Transverse colon (tissue), 4 donors: ENCODE measurements at regions not wholly inside any gene's neighbourhood (a gene's known extent, or its start where the extent isn't known, plus 50 kb on each side); places are given as distances from the start of the nearest gene placed in this dataset.

Source experiments
- DNase-seq: peaks from one replicate; pipeline ENCODE4 v3.0.0-alpha.2; 2019
- H3K27ac ChIP-seq, 4 donors: fragments of 200-600 bp; sonication (generic); 2 replicates each; pipeline ENCODE4 v1.5.1; 2016 to 2018; ENCODE audit warnings: inconsistent platforms in 4 of 4
- H3K27me3 ChIP-seq: fragments of 200-600 bp; sonication (generic); 2 replicates; pipeline ENCODE4 v1.5.1; 2017; ENCODE audit warnings: inconsistent platforms
- H3K36me3 ChIP-seq, 4 donors: fragments of 200-600 bp; sonication (generic); 2 replicates each; pipeline ENCODE4 v1.5.1; 2017 to 2019; ENCODE audit warnings: inconsistent platforms in 4 of 4
- H3K4me1 ChIP-seq, 4 donors: fragments of 200-600 bp; sonication (generic); 2 replicates each; pipeline ENCODE4 v1.5.1; 2017 to 2020; ENCODE audit warnings: inconsistent platforms in 4 of 4
- H3K4me3 ChIP-seq, 4 donors: fragments of 200-600 bp; sonication (generic); 1 replicate in 1 of 4; 2 replicates in 3 of 4; pipeline versions ENCODE4 v1.5.1 to v1.6.1; 2017 to 2019; ENCODE audit warnings: inconsistent platforms in 4 of 4
- H3K9me3 ChIP-seq, 2 donors: fragments of 200-600 bp; sonication (generic); 2 replicates each; pipeline ENCODE4 v1.5.1; 2017 to 2019; ENCODE audit warnings: inconsistent platforms in 2 of 2
- CTCF ChIP-seq, 5 experiments: fragments of 200-600 bp in 3 of 5; fragments of 450-650 bp in 2 of 5; sonication (generic) in 3 of 5; IDR thresholded peaks; 1 replicate in 2 of 5; 2 replicates in 3 of 5; pipeline ENCODE4 v1.5.1; 2016 to 2017; ENCODE audit warnings: antibody characterized with exemption in 5 of 5, inconsistent platforms in 3 of 5, mild to moderate bottlenecking in 2 of 5, moderate library complexity in 1 of 5
- EP300 ChIP-seq: sonication (generic); formaldehyde crosslinking; IDR thresholded peaks from one replicate; pipeline ENCODE4 v1.6.1; 2017; ENCODE audit warnings: antibody characterized with exemption, low read depth
- POLR2A ChIP-seq: fragments of 450-650 bp; IDR thresholded peaks from one replicate; pipeline ENCODE4 v1.6.1; 2016; ENCODE audit warnings: antibody characterized with exemption, mild to moderate bottlenecking, moderate library complexity
- POLR2AphosphoS5 ChIP-seq, 3 donors: sonication (generic); formaldehyde crosslinking; IDR thresholded peaks; one replicate each; pipeline ENCODE4 v1.6.1; 2016; ENCODE audit warnings: antibody characterized with exemption in 3 of 3
- WGBS, 2 donors: methylation state at CpG; one replicate each; pipeline ENCODE4 v1.1.5; 2018; ENCODE audit warnings: low coverage in 1 of 2; 5-methylcytosine and 5-hydroxymethylcytosine counted together
- in situ Hi-C, 4 donors: fragments of 200-750 bp; cut with MboI; loops; one replicate each; pipeline versions ENCODE4 v1.15.0 to v1.15.1; 2017; ENCODE audit warnings: low sequenced_read_pairs in 3 of 4, low pct_ligation_motif_present in 1 of 4, low pct_unique_long_range_greater_than_20kb in 1 of 4
- intact Hi-C: fragments of 100-400 bp; cut with DNase I; formaldehyde crosslinking; loops from one replicate; pipeline ENCODE4 v1.15.1; 2023; ENCODE audit warnings: low total_unique reads

GRCh38 chr1:53388963-53389362 is 61.1 kb upstream of the LRP8 start:
- TF ChIP-seq POLR2A (no peak), CTCF (IDR thresholded peaks at IDR 0.05) (no peak), POLR2AphosphoS5 (IDR thresholded peaks at IDR 0.05) (no peak), EP300 (no peak)
- H3K36me3 ChIP-seq, result no peaks in the 10 kb centered on the region
- H3K4me3 ChIP-seq, result no peak overlapping the region
- intact Hi-C loops (no loop called here), in situ Hi-C loops (loop anchor here in 2 of 4 donors (5.0 kb wide), 1 partner anchor 112 kb away; no protein-coding TSS in a partner anchor)
- no peak for DNase-seq
- H3K27ac ChIP-seq, result no peak overlapping the region
- 92 to 93% methylated on average over 2 to 4 of the region's 4 CpGs for WGBS, 2 donors
- no peaks in the 10 kb centered on the region for H3K27me3 ChIP-seq
- H3K4me1 ChIP-seq, result no peaks in the 10 kb centered on the region
- H3K9me3 ChIP-seq, result no peaks in the 10 kb centered on the region

- intact Hi-C loops, result no loop called here
- WGBS, 2 donors, result 50 to 60% methylated on average over 1 to 5 of the region's 5 CpGs
Measured at GRCh38 chr1:53390261-53390660, 62.4 kb upstream of the LRP8 start.

GRCh38 chr1:53390736-53391135 is 62.9 kb upstream of the LRP8 start:
- intact Hi-C loops, result loop anchor here (1.0 kb wide), 2 partner anchors 36 to 47 kb away; no protein-coding TSS in a partner anchor
- no peak for DNase-seq
- in situ Hi-C loops, result loop anchor here in 2 of 4 donors (5.0 to 10.0 kb wide), 2 partner anchors 106 to 113 kb away; no protein-coding TSS in a partner anchor
- WGBS, 2 donors, result 83 to 88% methylated on average over 5 to 8 of the region's 8 CpGs
- no peaks in the 10 kb centered on the region for H3K9me3 ChIP-seq
- TF ChIP-seq POLR2AphosphoS5 (IDR thresholded peaks at IDR 0.05) (no peak), POLR2A (no peak), EP300 (no peak), CTCF (IDR thresholded peaks at IDR 0.05) (no peak)
- no peaks in the 10 kb centered on the region for H3K36me3 ChIP-seq
- H3K4me3 ChIP-seq, result no peak overlapping the region
- H3K27me3 ChIP-seq, result no peaks in the 10 kb centered on the region
- no peak overlapping the region for H3K27ac ChIP-seq
- no peaks in the 10 kb centered on the region for H3K4me1 ChIP-seq

More at GRCh38 chr1:53390261-53390660, 62.4 kb upstream of the LRP8 start:
- Histone ChIP-seq H3K4me1 (no peaks in the 10 kb centered on the region), H3K27me3 (no peaks in the 10 kb centered on the region), H3K9me3 (no peaks in the 10 kb centered on the region), H3K36me3 (no peaks in the 10 kb centered on the region), H3K27ac (no peak overlapping the region), H3K4me3 (no peak overlapping the region)
- no peak for TF ChIP-seq EP300
- TF ChIP-seq POLR2A, result no peak
- no peak for TF ChIP-seq POLR2AphosphoS5 (IDR thresholded peaks at IDR 0.05)
- no peak for TF ChIP-seq CTCF (IDR thresholded peaks at IDR 0.05)
- DNase-seq, result peak; percentile 25
- in situ Hi-C loops, result loop anchor here in 2 of 4 donors (5.0 to 10.0 kb wide), 2 partner anchors 105 to 113 kb away; no protein-coding TSS in a partner anchor

GRCh38 chr1:53391296-53391695 is 63.4 kb upstream of the LRP8 start:
- no peak overlapping the region for H3K4me3 ChIP-seq
- H3K27me3 ChIP-seq, result no peaks in the 10 kb centered on the region
- no peaks in the 10 kb centered on the region for H3K4me1 ChIP-seq
- in situ Hi-C loops (loop anchor here in 2 of 4 donors (5.0 to 10.0 kb wide), 2 partner anchors 106 to 114 kb away; no protein-coding TSS in a partner anchor), intact Hi-C loops (loop anchor here (1.0 kb wide), 2 partner anchors 37 to 48 kb away; no protein-coding TSS in a partner anchor)
- H3K27ac ChIP-seq, result no peak overlapping the region
- H3K36me3 ChIP-seq, result no peaks in the 10 kb centered on the region
- 68 to 88% methylated on average over 1 to 2 of the region's 2 CpGs for WGBS, 2 donors
- no peaks in the 10 kb centered on the region for H3K9me3 ChIP-seq
- TF ChIP-seq EP300 (no peak), POLR2AphosphoS5 (IDR thresholded peaks at IDR 0.05) (no peak), CTCF (IDR thresholded peaks at IDR 0.05) (no peak), POLR2A (no peak)
- DNase-seq, result no peak
